Skin of body (tissue), 1 donor: ENCODE measurements at regions not wholly inside any gene's neighbourhood (a gene's known extent, or its start where the extent isn't known, plus 50 kb on each side); places are given as distances from the start of the nearest gene placed in this dataset.
"Not testable (repeated sequence)": the region's sequence is repeated elsewhere in the genome, so short reads cannot be mapped to it uniquely, and the experiment has no call there.

Source experiments
- DNase-seq: peaks from one replicate; lab custom pipeline; 2025; lab: John Stamatoyannopoulos, UW

DNA sequence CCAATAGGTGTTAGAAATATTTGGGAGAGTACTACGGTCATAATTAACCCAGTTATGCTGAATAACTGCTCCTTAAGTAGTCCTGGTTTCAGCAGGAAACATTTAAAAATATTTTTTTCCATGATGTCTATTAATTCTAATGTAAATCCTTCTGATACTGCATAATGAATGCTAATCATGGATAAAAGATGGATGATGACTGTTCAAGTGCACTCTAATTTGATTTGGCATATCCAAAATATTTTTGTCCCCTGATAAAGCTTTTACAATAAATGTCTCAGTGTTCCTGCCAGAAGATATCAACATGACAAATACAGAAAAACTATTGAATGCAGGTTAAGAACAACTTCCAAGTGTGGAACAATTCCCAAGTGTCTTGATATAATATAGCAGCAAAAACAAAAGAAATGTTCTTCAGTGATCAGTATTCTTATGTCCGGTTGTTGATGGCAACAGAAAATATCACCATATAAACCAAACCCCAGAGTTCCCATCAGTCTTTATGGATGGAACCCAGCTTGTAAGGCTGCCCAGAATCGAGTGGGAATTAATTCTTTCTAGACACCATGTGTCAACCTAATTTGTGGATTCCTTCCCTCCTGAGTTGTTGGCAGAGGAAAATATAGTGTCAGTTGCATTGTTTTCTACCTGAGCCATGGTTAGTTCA, 205.4 kb upstream of the GK2 start:
- DNase-seq: no peak

DNA sequence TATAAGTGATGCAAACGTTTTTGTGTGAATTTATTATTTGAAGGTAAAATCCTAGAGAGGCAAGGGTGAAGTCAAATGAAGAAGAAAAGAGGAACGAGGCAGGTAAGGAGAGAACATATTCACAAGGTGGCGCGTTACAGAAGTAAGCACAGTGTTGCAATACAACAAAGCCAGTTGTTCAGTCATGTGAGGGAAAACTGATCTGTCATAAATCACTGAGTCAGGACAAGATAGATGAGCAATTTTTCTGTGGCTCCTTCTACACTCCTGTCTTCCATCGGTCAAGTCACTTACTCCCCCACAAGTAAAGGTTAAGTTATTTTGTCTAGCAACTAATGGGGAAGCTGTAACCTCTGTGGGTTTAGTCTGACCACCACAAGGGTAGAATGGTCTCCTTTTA, 203.0 kb upstream of the GK2 start:
- DNase-seq: no peak

DNA sequence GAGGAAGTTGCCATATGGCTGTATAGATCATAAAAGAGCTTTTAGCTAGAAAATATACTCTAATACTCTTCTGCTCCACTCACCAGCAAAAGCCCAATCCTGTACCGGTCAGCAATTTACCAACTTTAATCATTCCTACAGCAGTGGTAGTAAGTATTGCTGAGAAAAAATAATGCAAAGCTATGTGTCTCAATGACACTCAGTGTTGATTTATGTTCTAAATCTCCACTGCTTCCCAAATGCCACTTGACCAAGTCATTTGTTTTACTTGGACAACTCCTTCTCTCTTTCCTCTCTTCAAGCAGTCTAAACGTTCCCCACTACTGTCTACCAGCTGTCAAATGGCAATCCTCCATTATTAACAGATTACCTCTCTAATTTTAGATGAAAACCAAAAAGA, 201.8 kb upstream of the GK2 start:
- no peak for DNase-seq

DNA sequence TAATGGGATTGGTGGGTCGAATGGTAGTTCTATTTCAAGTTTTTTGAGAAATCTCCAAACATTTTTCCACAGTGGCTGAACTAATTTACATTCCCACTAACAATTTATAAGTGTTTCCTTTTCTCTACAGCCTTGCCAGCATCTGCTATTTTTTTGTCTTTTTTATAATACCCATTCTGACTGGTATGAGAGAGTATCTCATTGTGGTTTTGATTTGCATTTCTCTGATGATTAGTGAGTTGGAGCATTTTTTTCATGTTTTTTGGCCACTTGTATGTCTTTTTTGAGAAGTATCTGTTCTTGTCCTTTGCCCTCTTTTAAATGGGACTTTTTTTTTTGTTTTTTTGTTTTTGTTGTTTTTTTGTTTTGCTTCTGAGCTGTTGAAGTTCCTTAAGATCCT, 200.0 kb upstream of the GK2 start:
- no peak for DNase-seq

DNA sequence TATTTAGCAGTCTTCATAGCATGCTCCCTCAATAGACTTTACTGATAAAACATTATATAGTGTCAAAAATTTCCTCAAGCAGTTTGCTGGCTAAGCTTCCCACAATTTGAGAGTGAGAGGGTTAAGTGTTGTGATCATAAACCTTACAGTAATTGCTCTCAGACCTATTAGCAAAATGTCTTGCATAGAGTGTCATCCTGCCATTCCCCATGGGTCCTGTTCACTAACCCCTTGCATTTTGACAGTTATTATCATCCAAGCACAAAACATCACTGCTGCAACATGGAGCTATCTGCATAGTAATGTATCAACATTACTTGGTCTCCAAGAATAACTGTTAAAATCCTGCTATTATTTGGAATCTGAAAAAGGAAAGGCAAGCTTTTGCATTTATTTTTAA, 196.1 kb upstream of the GK2 start:
- DNase-seq: no peak

DNA sequence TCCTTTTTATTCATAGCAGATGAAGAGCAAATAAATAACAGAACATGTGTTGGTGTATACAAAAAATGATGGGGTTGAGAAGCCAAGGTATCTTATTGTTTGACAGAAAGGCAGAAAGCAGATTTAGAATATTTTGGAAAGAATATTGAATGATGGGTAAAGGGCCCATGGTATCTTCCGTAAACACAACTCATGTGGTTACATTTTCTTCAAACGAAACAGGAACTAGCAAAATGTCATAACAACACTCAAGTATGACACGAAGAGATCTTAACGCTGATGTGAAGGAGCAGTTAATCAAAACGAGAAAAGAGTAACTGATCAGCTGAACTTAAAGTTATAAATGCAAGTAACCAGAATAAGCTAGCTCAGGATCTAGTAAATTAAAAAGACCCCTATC, 195.7 kb upstream of the GK2 start:
- DNase-seq: no peak

DNA sequence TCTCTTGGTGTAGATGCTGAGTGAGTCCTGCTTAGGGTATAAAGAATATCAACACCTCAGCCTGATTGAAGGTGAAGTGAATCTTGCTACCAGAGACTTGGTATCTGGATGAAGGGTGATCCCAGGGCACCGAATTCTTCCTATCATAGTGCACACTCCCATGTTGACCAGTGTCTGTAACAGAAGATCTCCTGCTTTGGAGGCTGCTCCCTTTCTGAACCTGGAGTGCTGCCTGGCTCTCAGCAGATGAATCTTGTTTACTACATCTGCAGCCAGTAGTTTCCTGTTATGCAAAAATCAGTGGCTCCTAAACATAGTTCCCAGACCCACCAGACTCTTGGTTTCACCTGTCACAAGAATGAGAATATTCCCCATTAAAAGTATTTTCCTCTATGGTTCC, 191.7 kb upstream of the GK2 start:
- no peak for DNase-seq

DNA sequence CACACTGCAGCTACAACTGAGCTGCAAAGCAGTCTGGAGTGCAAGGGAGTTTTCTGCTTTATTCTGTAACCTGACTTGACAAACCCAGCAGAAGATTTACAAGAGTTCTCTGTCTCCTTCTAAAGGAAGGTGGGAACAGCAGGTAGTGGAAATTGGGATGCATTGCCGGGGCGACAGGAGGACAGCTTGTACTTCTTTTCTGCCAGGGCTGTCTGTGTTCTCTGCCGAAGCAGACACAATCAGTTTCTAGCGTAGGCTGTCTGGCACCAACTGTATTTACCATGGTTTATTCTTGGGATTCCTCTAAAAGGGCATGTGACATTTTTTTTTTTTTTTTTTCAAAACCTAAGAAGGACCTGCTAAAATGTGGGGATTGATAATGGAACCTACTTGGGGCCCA, 190.8 kb upstream of the GK2 start:
- no peak for DNase-seq

DNA sequence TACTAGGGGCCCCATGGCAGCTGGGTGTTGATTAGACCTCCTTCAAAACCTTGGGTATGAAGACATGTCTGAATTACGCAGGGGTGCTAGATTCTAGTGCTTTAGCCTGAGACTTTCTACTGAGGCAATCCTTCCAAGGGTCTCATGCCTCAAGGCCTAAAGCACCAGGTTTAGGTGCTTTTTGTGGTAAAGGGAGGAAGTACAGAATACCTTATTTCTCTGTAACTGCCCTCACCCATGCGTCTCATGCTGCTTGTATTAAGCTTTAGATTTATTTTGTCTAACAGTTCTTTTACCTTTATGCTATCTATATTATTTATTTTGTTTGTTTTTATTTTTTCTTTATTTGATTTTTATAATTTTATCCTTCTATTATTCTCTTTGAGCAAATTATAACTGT, 190.2 kb upstream of the GK2 start:
- DNase-seq: no peak

DNA sequence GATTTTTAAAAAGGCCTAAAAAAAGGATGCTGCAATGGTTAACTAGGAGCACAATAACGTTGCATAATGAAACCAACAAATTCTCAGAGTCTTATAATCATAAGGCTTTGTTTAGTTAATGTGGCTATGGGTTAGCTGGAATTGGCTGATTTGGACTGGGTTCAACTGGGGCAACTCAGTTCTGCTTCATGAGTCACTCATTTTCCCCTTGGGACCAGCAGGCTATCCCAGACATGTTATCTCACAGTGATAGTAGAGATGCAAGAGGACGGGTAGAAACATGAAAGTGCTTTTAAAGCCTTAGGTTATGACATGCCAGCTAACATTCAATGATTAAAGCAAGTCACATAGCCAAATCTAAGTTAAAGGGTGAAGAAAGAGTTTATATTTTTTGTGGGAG, 189.2 kb upstream of the GK2 start:
- no peak for DNase-seq

DNA sequence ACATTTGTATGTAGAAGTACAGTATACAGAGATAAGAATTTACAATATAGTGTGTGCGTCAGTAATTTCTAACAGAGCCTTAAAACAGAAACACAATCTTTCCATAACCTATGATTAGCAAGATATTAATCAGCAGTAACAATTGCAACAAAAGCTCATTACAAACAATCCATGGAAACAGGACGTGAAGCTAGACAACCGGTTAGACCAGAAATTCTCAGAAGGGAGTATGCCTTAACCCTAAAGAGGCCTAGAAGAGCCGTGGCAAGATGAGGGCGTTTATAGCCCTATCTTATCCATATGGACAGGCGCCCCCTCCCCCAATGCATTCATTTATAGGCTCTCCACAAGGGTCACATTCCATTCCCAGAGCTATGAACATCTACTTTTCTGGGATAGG, 184.2 kb upstream of the GK2 start:
- not testable (repeated sequence) for DNase-seq

DNA sequence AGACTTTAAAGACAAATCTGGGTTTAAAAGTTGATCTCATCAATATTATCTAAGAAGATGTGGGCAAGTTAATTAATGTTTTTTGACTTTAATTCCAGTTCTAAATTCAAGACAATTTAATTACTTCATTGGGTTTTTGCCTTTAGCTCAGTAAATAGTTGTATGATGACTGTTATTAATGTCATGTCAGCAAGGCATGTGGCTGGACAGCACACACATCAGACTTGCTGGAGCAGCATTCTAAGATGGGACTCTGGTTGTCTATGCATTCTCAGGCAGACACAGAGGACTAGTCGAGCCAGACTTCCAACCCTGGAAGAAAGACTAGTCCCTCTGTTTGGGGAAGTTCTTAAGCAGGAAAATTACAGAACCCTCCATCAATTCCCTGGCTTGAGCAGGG, 180.7 kb upstream of the GK2 start:
- DNase-seq: no peak

DNA sequence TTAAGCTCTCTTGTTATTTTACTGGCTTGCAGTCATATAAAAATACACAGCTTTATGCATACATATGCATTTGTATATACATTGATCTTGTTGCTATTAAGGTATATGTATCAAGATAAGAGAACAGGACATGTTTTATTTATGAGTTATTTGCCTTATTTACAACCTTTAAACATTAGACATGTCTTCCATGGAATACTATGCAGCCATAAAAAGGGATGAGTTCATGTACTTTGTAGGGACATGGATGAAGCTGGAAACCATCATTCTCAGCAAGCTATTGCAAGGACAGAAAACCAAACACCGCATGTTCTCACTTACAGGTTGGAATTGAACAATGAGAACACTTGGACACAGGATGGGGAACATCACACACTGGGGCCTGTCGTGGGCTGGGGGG, 179.2 kb upstream of the GK2 start:
- DNase-seq: not testable (repeated sequence)

DNA sequence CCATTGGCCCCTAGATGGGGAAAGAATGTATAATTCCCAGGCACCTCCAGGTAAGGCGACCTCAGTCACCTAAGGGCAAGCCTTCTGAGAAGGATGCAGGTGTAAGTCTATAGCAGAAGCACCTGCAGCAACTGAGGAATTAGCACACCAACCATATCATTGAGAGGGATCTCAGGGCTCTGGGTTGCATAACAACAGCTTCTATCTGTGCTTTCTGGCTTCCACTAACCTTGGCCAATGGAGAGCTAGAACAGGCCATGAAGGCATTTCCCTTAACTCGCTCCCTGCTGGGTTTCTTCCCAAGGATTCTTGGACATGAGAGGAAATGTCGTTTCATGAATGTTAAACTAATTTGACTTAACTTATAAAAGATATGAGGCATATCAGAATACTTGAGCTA, 177.8 kb upstream of the GK2 start:
- no peak for DNase-seq

DNA sequence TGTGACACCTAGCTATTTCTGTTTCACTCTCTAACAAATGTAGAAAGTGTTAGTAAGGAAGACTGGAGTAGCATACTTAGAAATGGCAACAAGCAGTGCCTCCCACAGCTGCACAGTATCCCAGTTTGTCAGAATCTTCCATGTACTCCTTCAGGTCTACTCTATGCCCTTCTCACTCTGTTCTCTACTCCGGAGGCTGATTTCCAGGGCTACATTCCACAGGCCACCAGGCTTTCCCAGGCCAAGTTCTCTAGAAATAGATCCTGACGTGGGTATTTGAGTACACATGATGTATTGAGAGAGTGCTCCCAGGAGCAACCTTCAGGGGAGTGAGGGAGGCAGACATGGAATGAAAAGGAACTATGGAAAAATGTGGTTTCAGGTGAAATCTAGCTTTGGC, 177.3 kb upstream of the GK2 start:
- DNase-seq: no peak

DNA sequence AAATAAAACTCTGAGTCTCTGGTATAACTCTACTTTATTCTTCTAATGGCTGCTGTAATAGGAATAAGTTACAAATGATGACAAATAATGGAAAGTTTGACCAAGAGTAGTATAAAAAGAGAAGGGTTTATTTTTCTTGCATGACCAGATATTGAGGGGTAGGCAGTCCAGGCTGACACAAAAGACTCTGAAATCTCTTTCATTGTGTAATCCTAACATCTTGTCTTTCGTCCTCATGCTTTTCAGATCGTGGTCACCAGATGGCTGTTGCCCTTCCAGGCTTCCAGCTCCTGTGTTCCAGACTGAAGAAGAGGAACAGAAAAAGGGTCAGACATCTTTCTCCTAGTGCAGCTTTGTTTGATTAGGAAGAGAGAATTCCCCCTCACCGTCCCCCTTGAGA, 176.9 kb upstream of the GK2 start:
- no peak for DNase-seq

DNA sequence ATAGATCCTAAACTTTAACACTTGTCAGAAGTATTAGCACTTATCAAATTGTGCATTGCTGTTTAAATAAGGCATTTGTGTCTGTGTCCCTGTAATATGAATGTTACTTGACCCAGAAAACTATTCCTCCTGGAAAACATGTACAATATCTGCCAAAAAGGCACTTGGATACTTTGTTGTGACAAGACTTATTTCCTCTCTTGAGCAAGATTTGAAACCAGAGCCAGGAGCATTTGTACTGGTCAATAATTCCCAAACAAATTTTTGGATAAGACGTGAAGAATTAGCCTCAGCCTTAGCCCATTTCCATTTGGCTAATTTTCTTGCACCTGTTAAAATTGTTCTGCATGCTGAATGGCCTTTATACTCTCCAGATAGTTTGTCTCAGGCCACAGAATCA, 176.3 kb upstream of the GK2 start:
- DNase-seq: no peak

DNA sequence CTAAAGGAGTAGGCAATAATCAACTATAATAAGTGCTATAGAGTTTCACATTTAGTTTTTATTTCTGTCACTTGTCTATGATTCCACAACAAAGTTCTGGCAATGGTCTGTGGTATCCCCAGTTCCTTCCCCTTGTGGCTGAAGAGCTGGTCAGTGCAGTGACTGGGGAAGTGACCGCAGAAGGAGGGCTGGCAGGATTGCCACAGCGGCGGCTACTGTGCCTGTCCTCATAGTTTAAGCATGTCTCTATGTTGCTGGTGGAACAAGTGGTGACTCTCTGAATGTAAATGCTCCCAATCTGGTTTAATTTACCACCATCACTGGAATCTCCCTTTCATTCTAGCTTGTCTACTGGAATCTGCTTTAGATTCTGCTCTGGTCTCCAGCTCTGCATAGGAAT, 170.6 kb upstream of the GK2 start:
- DNase-seq: no peak

DNA sequence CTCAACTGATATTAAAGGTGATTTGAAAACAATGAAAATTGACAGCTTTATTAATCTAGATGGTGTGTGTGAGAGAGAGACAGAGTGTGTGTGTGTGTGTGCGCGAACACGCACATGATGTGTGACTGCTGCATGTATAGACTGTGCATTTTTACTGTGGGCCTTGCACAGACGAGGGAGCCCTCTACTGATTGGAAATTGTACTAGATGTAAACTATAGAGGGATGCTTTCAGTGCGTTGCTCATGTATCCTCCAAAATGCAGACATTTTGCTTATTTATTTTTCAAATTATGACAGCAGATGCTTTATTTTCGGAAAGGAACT, 168.4 kb upstream of the GK2 start:
- peak; percentile 20 for DNase-seq

DNA sequence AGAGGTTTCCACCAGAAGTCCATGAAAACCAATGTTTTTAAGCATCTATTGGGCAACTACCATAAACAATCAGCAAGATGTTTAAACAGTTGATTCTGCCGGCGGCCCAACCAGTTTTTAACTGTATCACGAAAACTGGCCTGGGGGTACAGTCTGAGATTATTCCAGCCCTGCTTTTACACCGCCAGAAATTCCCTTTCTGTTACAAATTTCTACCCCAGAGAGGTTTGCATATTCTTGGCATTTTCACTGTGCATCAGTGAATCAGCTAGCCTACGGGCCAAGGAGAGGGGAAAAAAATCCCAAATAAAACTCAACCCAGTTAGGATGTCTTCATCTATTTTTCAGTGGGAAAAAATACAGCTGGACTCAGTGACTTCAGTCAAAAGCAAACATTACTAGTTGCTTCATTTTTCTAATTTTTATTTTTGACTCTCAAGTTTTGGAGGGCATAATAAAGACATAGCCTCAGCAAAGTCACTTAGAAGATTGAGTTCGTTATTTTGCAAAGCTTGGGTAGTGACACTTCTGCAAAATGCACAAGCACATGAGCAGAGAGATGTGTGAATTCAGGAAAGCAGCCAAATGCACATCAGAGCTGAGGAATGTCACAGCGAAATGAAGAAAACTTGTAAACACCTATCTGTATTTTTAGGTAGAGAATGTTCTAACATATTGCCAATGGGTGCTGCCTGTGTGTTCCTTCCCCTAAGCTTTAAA, 167.8 kb upstream of the GK2 start:
- DNase-seq: no peak

DNA sequence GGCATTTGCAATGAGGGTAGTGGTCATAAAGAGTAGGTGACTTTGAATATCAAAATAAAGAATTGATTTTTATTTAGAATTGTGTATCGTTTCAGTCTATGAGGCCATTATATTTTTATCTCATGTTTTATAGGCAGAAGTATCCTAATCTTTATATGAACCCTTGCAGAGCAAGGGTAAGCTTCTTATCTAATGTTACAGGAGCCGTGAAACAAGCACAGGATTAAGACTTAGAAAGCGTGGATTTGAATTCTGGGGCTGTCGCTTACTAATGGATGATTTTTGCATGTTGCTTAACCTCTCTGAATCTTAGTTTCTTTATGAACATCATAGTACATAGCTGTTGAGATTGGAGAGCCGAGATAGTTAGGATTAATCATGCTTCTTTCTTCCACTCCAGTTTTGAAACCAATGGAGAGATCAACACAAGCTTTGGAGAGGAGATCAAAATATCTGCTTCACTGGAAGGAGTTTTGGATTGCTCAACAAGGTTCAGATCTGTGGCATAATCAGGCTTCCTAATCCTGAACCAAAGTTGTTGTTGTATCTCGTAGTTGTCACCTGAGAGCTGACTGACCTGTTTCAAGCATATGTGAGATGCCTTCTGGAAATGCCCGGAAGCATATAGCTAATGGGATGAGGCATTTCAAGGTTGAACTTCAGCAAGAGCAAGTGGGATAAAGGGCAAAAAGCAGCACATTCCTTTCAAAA, 166.9 kb upstream of the GK2 start:
- DNase-seq: no peak

DNA sequence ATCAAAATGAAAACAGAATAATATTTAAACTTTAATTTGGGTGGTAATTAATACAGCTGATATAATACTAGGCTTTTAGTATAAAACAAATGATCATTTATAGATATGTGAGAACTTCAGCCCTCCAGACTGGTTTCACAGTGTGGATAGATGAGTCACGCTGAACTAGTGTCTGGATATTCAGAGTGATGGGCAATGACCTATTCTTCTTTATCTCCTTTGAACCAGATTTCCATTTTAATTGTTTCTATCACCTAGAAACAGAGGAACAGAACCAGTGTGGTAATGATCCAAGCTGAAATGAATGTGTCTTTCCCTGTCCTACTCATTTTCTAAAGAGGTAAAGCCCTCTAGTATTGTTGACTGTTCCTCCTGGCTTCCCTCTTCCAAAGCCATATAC, 155.2 kb upstream of the GK2 start:
- no peak for DNase-seq

DNA sequence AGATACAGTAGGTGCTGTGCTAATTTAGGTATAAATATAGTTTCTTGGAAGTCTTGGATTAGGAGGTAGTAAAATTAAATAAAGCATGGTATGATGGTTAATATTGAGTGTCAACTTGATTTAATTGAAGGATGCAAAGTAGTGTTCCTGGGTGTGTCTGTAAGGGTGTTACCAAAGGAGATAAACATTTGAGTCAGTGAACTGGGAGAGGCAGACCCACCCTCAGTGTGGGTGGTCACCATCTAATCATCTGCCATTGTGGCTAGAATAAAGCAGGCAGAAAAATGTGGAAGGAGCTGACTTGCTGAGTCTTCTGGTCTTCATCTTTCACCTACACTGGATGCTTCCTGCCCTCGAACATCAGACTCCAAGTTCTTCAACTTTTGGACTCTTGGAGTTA, 153.7 kb upstream of the GK2 start:
- DNase-seq: no peak
